LNCaP clone FGC (cell line): ENCODE measurements at regions not wholly inside any gene's neighbourhood (a gene's known extent, or its start where the extent isn't known, plus 50 kb on each side); places are given as distances from the start of the nearest gene placed in this dataset.

Experiments used
- DNase-seq: peaks from one replicate; pipeline ENCODE4 v3.0.0-alpha.2; 2011; ENCODE audit warnings: low read depth
- H3K4me3 ChIP-seq: 2 replicates; pipeline ENCODE4 v1.5.1; 2011; ENCODE audit warnings: mild to moderate bottlenecking, low read depth, low read length, control low read depth
- CTCF ChIP-seq: IDR thresholded peaks from 2 replicates; pipeline ENCODE4 v1.5.1; 2012; ENCODE audit warnings: mild to moderate bottlenecking; ENCODE audit not compliant: control insufficient read depth, insufficient read depth; ENCODE audit errors: extremely low read depth

GRCh38 chr1:22228505-22228911 lies 85.6 kb upstream of the WNT4 start:
- TF ChIP-seq CTCF = no peak
- H3K4me3 ChIP-seq = no peak overlapping the region
- DNase-seq = no peak

GRCh38 chr1:22229379-22229778 lies 86.5 kb upstream of the WNT4 start:
- no peak overlapping the region for H3K4me3 ChIP-seq
- no peak for DNase-seq
- TF ChIP-seq CTCF = no peak

DNA sequence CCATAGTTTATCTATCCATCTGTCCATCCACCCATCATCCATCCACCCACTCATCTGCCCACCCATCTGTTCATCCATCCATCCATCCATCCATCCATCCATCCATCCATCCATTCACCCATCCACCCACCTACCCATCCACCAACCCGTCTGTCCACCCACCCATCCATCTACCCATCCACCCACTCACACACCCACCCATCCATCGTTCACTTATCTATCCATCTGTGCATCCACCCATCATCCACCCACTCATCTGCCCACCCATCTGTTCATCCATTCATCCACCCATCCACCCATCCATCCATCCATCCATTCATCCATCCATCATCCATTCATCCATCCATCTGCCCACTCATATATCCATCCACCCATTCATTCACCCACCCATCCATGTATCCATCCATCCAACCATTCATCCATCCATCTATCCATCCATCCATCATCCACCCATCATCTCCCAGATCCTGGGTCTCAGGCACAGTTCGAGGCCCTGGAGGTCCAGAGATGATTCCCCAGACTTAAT lies 88.2 kb upstream of the WNT4 start:
- TF ChIP-seq CTCF = no peak
- DNase-seq = no peak
- H3K4me3 ChIP-seq = no peak overlapping the region

DNA sequence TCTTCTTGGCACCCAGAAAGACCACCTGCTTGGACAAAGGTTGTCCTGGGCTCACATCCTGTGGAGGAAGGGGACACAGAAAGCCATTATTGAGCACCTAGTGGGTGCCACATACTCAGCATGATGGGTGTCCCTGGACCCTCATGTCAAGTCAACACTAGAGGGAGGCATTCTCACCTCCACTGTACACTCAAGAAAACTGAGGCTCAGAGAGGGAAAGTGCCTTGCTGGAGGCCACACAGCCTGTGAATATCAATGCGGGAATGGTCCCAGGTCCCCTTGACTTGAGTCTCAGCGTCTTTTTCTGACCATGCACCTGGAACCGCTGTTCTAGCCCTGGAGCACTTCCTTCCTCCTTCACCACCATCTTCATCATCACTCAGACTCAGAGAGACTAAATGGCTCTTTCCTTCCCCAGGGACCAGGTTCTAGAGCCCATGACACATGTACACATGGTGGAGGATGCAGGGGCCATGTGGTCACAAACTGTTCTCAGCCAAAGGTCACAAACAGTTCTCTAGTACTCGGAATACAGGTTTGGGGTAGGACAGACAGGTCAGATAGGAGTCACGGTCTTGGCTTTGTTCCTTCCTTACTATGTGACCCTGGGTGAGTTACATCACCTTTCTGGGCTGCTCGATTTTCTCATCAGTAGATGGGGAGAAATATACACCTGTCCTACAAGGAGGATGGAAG lies 89.2 kb upstream of the WNT4 start:
- TF ChIP-seq CTCF = no peak
- H3K4me3 ChIP-seq = no peak overlapping the region
- no peak for DNase-seq

- H3K4me3 ChIP-seq = no peak overlapping the region
- no peak for DNase-seq
- TF ChIP-seq CTCF = no peak
Observed at GRCh38 chr1:22233222-22233621, 90.3 kb upstream of the WNT4 start.

DNA sequence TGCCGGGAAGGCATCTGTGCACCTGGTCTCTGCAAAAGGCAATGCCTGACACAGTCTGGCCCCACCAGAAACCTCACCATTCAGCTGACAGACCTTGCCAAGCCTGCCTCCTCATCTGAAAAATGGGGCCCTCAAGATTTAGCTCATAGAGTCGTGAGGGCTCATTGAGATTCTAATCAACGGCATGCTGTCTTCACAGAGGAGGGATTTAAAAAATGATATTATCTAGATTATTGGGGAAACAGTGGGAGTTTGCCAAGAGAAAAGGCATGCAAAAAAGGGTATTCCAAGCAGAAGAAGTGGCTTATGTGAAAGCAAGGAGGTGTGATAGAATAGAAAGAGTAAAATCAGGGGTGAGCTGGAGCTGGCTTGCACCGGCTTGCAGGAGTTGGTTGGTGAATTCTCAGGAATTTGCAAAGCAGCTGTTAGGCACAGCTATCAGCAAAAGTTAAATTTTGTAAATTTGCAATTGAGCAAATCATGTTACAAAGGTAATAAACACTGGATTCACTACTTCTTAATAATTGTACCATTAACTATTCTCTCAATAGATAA lies 91.7 kb upstream of the WNT4 start:
- no peak for DNase-seq
- no peak overlapping the region for H3K4me3 ChIP-seq
- TF ChIP-seq CTCF = no peak

GRCh38 chr1:22236166-22236565 lies 93.3 kb upstream of the WNT4 start:
- no peak overlapping the region for H3K4me3 ChIP-seq
- no peak for DNase-seq
- TF ChIP-seq CTCF = no peak
